ENCODE measurements at regions not wholly inside any gene's neighbourhood (a gene's known extent, or its start where the extent isn't known, plus 50 kb on each side); places are given as distances from the start of the nearest gene placed in this dataset.
A peak's percentile ranks its signal among the peaks of the same experiment; 100 is the strongest.
"Not testable (repeated sequence)": the region's sequence is repeated elsewhere in the genome, so short reads cannot be mapped to it uniquely, and the experiment has no call there.

- DNase-seq: no peak
Measured at GRCh38 chr20:2203436-2203835, 92.4 kb upstream of the TGM3 start.

GRCh38 chr20:2204021-2204420 lies 91.8 kb upstream of the TGM3 start:
- DNase-seq: no peak

- peak in 44 of 56 donors; percentile 7 to 79 (median 36) for DNase-seq
Measured at GRCh38 chr20:2206957-2207769, 88.6 kb upstream of the TGM3 start.

GRCh38 chr20:2207770-2208097 lies 88.1 kb upstream of the TGM3 start:
- DNase-seq: peak in 3 of 56 donors; percentile 7 to 28 (median 19)

GRCh38 chr20:2208897-2209296 lies 86.9 kb upstream of the TGM3 start:
- DNase-seq: no peak

GRCh38 chr20:2210646-2211552 lies 84.9 kb upstream of the TGM3 start:
- peak in 8 of 56 donors; percentile 3 to 32 (median 12) for DNase-seq

- no peak for DNase-seq
Measured at GRCh38 chr20:2212456-2213015, 83.3 kb upstream of the TGM3 start.

GRCh38 chr20:2213401-2213800 lies 82.4 kb upstream of the TGM3 start:
- peak in 10 of 56 donors; percentile 1 to 25 (median 10) for DNase-seq

GRCh38 chr20:2217857-2218539 lies 77.8 kb upstream of the TGM3 start:
- peak in 3 of 56 donors; percentile 5 to 16 (median 5) for DNase-seq

- no peak for DNase-seq
Measured at GRCh38 chr20:2219481-2220006, 76.3 kb upstream of the TGM3 start.

- no peak for DNase-seq
Measured at GRCh38 chr20:2220298-2220697, 75.5 kb upstream of the TGM3 start.

- no peak for DNase-seq
Measured at GRCh38 chr20:2221921-2222320, 73.9 kb upstream of the TGM3 start.

GRCh38 chr20:2223558-2224367 lies 72.0 kb upstream of the TGM3 start:
- DNase-seq: no peak

GRCh38 chr20:2224368-2224639 lies 71.5 kb upstream of the TGM3 start:
- DNase-seq: no peak

GRCh38 chr20:2227285-2227684 lies 68.5 kb upstream of the TGM3 start:
- DNase-seq: not testable (repeated sequence)

GRCh38 chr20:2227861-2228260 lies 67.9 kb upstream of the TGM3 start:
- no peak for DNase-seq

GRCh38 chr20:2228926-2229325 lies 66.9 kb upstream of the TGM3 start:
- no peak for DNase-seq

- DNase-seq: no peak
Measured at GRCh38 chr20:2230726-2231488, 64.9 kb upstream of the TGM3 start.

GRCh38 chr20:2231701-2232100 lies 64.1 kb upstream of the TGM3 start:
- DNase-seq: no peak
